Keratinocyte (primary cell): ENCODE measurements at regions not wholly inside any gene's neighbourhood (a gene's known extent, or its start where the extent isn't known, plus 50 kb on each side); places are given as distances from the start of the nearest gene placed in this dataset.

Experiments used
- DNase-seq: peaks from one replicate; pipeline ENCODE4 v3.0.0-alpha.2; 2011; ENCODE audit warnings: low read depth, missing footprints, low spot score
- FAIRE-seq: peaks from 2 replicates; lab custom pipeline; 2011; peaks lifted over from hg19 to GRCh38; lab: Jason Lieb, UNC
- H2AFZ ChIP-seq: 2 replicates; pipeline ENCODE4 v1.6.0; 2012; ENCODE audit warnings: low read length, control low read depth, inconsistent platforms; ENCODE audit not compliant: control insufficient read depth
- H3K27ac ChIP-seq: 2 replicates; pipeline ENCODE4 v1.5.1; 2011; ENCODE audit warnings: low read length; ENCODE audit not compliant: control insufficient read depth, insufficient read depth
- H3K27me3 ChIP-seq: 3 replicates; pipeline ENCODE4 v1.6.0; 2011; ENCODE audit warnings: low read length; ENCODE audit not compliant: control insufficient read depth, insufficient read depth; ENCODE audit errors: extremely low read depth
- H3K36me3 ChIP-seq, 2 experiments: 2 replicates in 1 of 2; 3 replicates in 1 of 2; pipeline ENCODE4 v1.5.1; 2011; ENCODE audit warnings: low read length in 2 of 2, mild to moderate bottlenecking in 1 of 2; ENCODE audit not compliant: control insufficient read depth in 2 of 2, insufficient read depth in 2 of 2; ENCODE audit errors: extremely low read depth in 1 of 2
- H3K4me1 ChIP-seq: 3 replicates; pipeline ENCODE4 v1.5.1; 2011; ENCODE audit warnings: low read length; ENCODE audit not compliant: control insufficient read depth, insufficient read depth; ENCODE audit errors: extremely low read depth
- H3K4me2 ChIP-seq: 3 replicates; pipeline ENCODE4 v1.6.0; 2011; ENCODE audit warnings: low read depth, low read length; ENCODE audit not compliant: control insufficient read depth, insufficient read depth; ENCODE audit errors: extremely low read depth
- H3K4me3 ChIP-seq, 3 experiments: fragments of 200-600 bp in 1 of 3; sonication (generic) in 1 of 3; 2 replicates in 2 of 3; 3 replicates in 1 of 3; pipeline ENCODE4 v1.5.1; 2011 to 2016; ENCODE audit warnings: low read length in 3 of 3, mild to moderate bottlenecking in 3 of 3, control low read depth in 2 of 3, inconsistent platforms in 1 of 3, low read depth in 1 of 3, mixed read lengths in 1 of 3, mixed run types in 1 of 3, moderate library complexity in 1 of 3; ENCODE audit not compliant: control insufficient read depth in 2 of 3, insufficient read depth in 2 of 3; ENCODE audit errors: extremely low read depth in 1 of 3
- H3K79me2 ChIP-seq: 2 replicates; pipeline ENCODE4 v1.6.0; 2012; ENCODE audit warnings: low read length; ENCODE audit not compliant: control insufficient read depth, insufficient read depth
- H3K9ac ChIP-seq: 3 replicates; pipeline ENCODE4 v1.6.0; 2011; ENCODE audit warnings: low read length; ENCODE audit not compliant: control insufficient read depth, insufficient read depth; ENCODE audit errors: extremely low read depth
- H3K9me1 ChIP-seq: 3 replicates; pipeline ENCODE4 v1.6.0; 2011; ENCODE audit warnings: low read length; ENCODE audit not compliant: control insufficient read depth, insufficient read depth; ENCODE audit errors: extremely low read depth
- H3K9me3 ChIP-seq: 2 replicates; pipeline ENCODE4 v1.5.1; 2012; ENCODE audit warnings: low read depth, low read length; ENCODE audit not compliant: control insufficient read depth
- H4K20me1 ChIP-seq: 3 replicates; pipeline ENCODE4 v1.6.0; 2011; ENCODE audit warnings: low read length; ENCODE audit not compliant: control insufficient read depth, insufficient read depth; ENCODE audit errors: extremely low read depth
- CTCF ChIP-seq, 3 experiments: IDR thresholded peaks in 1 of 3; conservative IDR thresholded peaks in 1 of 3; optimal IDR thresholded peaks in 1 of 3; 2 replicates in 2 of 3; 3 replicates in 1 of 3; pipeline versions ENCODE3 to v1.5.1; 2011; ENCODE audit warnings: low read length in 3 of 3, mild to moderate bottlenecking in 3 of 3, moderate library complexity in 2 of 3, control low read depth in 1 of 3, inconsistent platforms in 1 of 3; ENCODE audit not compliant: insufficient read depth in 2 of 3; ENCODE audit errors: extremely low read depth in 1 of 3
- EZH2 ChIP-seq: IDR thresholded peaks from one replicate; pipeline ENCODE4 v1.6.1; 2012; ENCODE audit warnings: inconsistent platforms, mild to moderate bottlenecking, low read length, moderate library complexity
- dilution Hi-C: fragments of 300-500 bp; cut with MboI; formaldehyde crosslinking; loops from one replicate; pipeline ENCODE4 v1.7.0; 2020; ENCODE audit warnings: low sequenced_read_pairs; ENCODE audit not compliant: extremely low pct_ligation_motif_present

DNA sequence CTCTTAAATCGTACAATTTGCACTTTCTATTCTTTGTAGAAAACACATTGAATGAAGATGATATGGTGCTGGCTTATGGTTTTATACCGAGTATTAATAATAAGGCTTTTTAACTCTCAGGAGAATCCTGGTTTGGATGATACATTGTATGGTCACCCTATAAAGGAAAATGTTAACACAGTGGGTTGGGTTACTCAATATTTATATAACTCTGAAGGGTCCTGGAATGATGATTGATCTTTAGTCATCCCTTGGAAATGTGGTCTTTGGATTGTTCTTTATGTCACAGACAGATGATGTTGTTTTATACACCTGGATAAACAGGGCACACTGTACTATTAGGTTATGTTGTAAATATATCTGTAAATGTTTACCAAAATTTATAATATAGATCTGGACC, 496.2 kb upstream of the NDST4 start:
- Histone ChIP-seq H3K4me3 (no peak overlapping the region), H3K79me2 (no peaks in the 10 kb centered on the region), H4K20me1 (no peaks in the 10 kb centered on the region), H3K4me2 (no peak overlapping the region), H3K27me3 (no peaks in the 10 kb centered on the region), H3K27ac (no peak overlapping the region), H3K4me1 (no peaks in the 10 kb centered on the region), H3K9me1 (no peaks in the 10 kb centered on the region), H3K36me3 (no peaks in the 10 kb centered on the region), H3K9ac (no peak overlapping the region), H3K9me3 (no peaks in the 10 kb centered on the region), H2AFZ (no peak overlapping the region)
- dilution Hi-C loops: no loop called here
- DNase-seq: no peak
- no peak for FAIRE-seq
- no peak for TF ChIP-seq EZH2

DNA sequence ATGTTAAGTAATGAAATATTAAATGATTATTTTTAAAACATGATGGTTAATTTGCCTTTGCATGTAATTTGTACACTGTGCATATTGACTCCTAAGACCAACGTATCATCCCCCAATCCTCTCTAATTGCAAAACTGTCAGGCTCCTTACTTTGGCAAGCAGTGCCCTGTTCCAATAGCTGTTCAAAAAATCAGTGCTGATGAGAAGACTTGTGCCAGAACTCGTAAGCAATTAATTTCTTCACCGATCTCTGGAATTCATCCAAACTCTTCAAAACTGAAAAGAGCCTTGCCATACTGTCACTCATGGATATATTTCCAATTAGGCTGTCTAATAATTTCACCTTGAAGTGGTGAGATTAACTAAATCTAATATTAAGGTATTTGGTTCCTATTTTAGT, 493.9 kb upstream of the NDST4 start:
- FAIRE-seq: no peak
- no peak overlapping the region for H3K9ac ChIP-seq
- no peak overlapping the region for H3K27ac ChIP-seq
- no peaks in the 10 kb centered on the region for H3K4me1 ChIP-seq
- dilution Hi-C loops: no loop called here
- DNase-seq: no peak
- TF ChIP-seq CTCF (optimal IDR thresholded peaks at IDR 0.05 in 1 of 3, IDR thresholded peaks at IDR 0.05 in 1 of 3, conservative IDR thresholded peaks at IDR 0.05 in 1 of 3; ENCODE audit: extremely low read depth in 1 of 3, insufficient read depth in 2 of 3, low read length in 3 of 3) (no peak), EZH2 (no peak)
- no peaks in the 10 kb centered on the region for H3K79me2 ChIP-seq
- no peaks in the 10 kb centered on the region for H3K9me3 ChIP-seq
- H3K27me3 ChIP-seq: no peaks in the 10 kb centered on the region
- no peak overlapping the region for H2AFZ ChIP-seq
- no peaks in the 10 kb centered on the region for H3K36me3 ChIP-seq
- H3K4me2 ChIP-seq: no peak overlapping the region
- H3K4me3 ChIP-seq: no peak overlapping the region
- H4K20me1 ChIP-seq: no peaks in the 10 kb centered on the region
- no peaks in the 10 kb centered on the region for H3K9me1 ChIP-seq

DNA sequence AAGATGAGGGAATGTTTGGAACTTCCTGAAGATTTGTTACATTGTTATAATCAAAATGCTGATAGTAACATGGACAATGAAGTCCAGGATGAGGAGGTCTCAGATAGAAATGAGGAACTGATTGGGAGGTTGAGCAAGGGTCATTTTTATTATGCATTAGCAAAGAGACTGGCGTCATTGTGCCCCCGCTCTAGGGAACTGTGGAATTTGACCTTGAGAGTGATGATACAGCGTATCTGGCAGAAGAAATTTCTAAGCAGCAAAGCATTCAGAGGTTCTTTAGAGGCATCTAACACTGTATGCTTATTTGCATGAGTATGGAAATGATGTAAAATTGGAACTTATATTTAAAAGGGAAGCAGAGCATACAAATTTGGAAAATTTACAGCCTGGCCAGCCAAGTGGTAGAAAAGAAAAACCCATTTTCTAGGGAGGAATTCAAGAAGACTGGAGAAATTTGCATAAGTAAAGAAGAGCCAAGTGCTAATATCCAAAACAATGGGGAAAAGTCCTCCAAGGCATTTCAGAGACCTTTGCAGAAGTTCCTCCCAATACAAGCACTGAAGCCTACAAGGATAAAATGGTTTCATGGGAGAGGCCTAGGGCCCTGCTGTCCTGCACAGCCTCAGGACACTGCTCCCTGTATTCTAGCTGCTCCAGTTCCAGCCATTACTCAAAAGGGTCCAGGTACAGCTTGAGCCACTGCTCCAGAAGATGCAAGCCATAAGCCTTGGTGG, 483.0 kb upstream of the NDST4 start:
- TF ChIP-seq CTCF (optimal IDR thresholded peaks at IDR 0.05 in 1 of 3, IDR thresholded peaks at IDR 0.05 in 1 of 3, conservative IDR thresholded peaks at IDR 0.05 in 1 of 3; ENCODE audit: extremely low read depth in 1 of 3, insufficient read depth in 2 of 3, low read length in 3 of 3) (no peak), EZH2 (no peak)
- Histone ChIP-seq H3K9me1 (no peaks in the 10 kb centered on the region), H4K20me1 (no peaks in the 10 kb centered on the region), H3K4me1 (no peaks in the 10 kb centered on the region), H3K9me3 (no peaks in the 10 kb centered on the region), H3K27me3 (no peaks in the 10 kb centered on the region), H3K27ac (no peak overlapping the region), H3K36me3 (no peaks in the 10 kb centered on the region), H3K4me2 (no peak overlapping the region), H3K4me3 (no peak overlapping the region), H3K9ac (no peak overlapping the region), H2AFZ (no peak overlapping the region), H3K79me2 (no peaks in the 10 kb centered on the region)
- FAIRE-seq (no peak), DNase-seq (no peak)
- dilution Hi-C loops: no loop called here
